ENCODE measurements at regions not wholly inside any gene's neighbourhood (a gene's known extent, or its start where the extent isn't known, plus 50 kb on each side); places are given as distances from the start of the nearest gene placed in this dataset.

GRCh38 chr19:30854207-30854606 lies 482.0 kb downstream of the ZNF536 start:
- Histone ChIP-seq H3K4me3 (ENCODE audit: low read depth, low read length) (no peak overlapping the region), H3K27ac (no peak overlapping the region), H3K27me3 (replicated peaks) (no peaks in the 10 kb centered on the region), H3K36me3 (replicated peaks) (no peaks in the 10 kb centered on the region)
- in situ Hi-C loops (cut with HindIII; ENCODE audit: low pct_ligation_motif_present, low sequenced_read_pairs) = no loop called here
- DNase-seq = no peak
- TF ChIP-seq, protein P1, sequence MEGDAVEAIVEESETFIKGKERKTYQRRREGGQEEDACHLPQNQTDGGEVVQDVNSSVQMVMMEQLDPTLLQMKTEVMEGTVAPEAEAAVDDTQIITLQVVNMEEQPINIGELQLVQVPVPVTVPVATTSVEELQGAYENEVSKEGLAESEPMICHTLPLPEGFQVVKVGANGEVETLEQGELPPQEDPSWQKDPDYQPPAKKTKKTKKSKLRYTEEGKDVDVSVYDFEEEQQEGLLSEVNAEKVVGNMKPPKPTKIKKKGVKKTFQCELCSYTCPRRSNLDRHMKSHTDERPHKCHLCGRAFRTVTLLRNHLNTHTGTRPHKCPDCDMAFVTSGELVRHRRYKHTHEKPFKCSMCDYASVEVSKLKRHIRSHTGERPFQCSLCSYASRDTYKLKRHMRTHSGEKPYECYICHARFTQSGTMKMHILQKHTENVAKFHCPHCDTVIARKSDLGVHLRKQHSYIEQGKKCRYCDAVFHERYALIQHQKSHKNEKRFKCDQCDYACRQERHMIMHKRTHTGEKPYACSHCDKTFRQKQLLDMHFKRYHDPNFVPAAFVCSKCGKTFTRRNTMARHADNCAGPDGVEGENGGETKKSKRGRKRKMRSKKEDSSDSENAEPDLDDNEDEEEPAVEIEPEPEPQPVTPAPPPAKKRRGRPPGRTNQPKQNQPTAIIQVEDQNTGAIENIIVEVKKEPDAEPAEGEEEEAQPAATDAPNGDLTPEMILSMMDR (IDR thresholded peaks at IDR 0.05; ENCODE audit: low read depth, low read length, missing control alignments) = no peak

DNA sequence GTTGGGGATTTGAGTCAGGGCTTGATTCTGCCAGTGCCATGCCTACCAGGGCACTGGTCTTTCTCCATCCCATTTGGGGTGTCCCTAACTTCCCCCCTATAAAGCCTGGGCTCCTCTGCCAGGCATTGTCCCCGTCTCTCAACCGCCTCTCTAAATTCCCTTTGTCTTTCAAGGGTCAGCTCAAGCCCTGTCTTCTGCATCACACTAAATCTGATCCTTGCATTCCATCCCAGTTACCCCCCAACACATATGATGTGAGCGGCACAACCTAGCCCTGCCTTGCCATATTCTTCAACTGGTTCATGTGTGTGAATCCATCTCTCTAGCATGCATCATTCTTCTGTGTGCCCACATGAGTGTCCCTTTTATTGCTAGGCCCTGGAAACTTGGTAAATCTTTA lies 480.9 kb downstream of the ZNF536 start:
- no peak for DNase-seq
- Histone ChIP-seq H3K27me3 (replicated peaks) (no peaks in the 10 kb centered on the region), H3K36me3 (replicated peaks) (no peaks in the 10 kb centered on the region), H3K4me3 (ENCODE audit: low read depth, low read length) (no peak overlapping the region), H3K27ac (no peak overlapping the region)
- in situ Hi-C loops (cut with HindIII; ENCODE audit: low pct_ligation_motif_present, low sequenced_read_pairs) = no loop called here
- TF ChIP-seq, protein P1 (IDR thresholded peaks at IDR 0.05; ENCODE audit: low read depth, low read length, missing control alignments) = no peak

GRCh38 chr19:30852168-30852567 lies 480.0 kb downstream of the ZNF536 start:
- TF ChIP-seq, protein P1 (IDR thresholded peaks at IDR 0.05; ENCODE audit: low read depth, low read length, missing control alignments) = no peak
- Histone ChIP-seq H3K36me3 (replicated peaks) (no peaks in the 10 kb centered on the region), H3K27me3 (replicated peaks) (no peaks in the 10 kb centered on the region), H3K27ac (no peak overlapping the region), H3K4me3 (ENCODE audit: low read depth, low read length) (no peak overlapping the region)
- in situ Hi-C loops (cut with HindIII; ENCODE audit: low pct_ligation_motif_present, low sequenced_read_pairs) = no loop called here
- DNase-seq = no peak

- TF ChIP-seq, protein P1 (IDR thresholded peaks at IDR 0.05; ENCODE audit: low read depth, low read length, missing control alignments) = no peak
- Histone ChIP-seq H3K27me3 (replicated peaks) (no peaks in the 10 kb centered on the region), H3K36me3 (replicated peaks) (no peaks in the 10 kb centered on the region), H3K4me3 (ENCODE audit: low read depth, low read length) (no peak overlapping the region), H3K27ac (no peak overlapping the region)
- no peak for DNase-seq
- in situ Hi-C loops (cut with HindIII; ENCODE audit: low pct_ligation_motif_present, low sequenced_read_pairs) = no loop called here
Observed at GRCh38 chr19:30851646-30852045, 479.5 kb downstream of the ZNF536 start.

GRCh38 chr19:30848636-30849425 lies 476.6 kb downstream of the ZNF536 start:
- DNase-seq = no peak
- Histone ChIP-seq H3K36me3 (replicated peaks) (no peaks in the 10 kb centered on the region), H3K27me3 (replicated peaks) (no peaks in the 10 kb centered on the region), H3K4me3 (ENCODE audit: low read depth, low read length) (no peak overlapping the region), H3K27ac (no peak overlapping the region)
- TF ChIP-seq, protein P1 (IDR thresholded peaks at IDR 0.05; ENCODE audit: low read depth, low read length, missing control alignments) = no peak
- in situ Hi-C loops (cut with HindIII; ENCODE audit: low pct_ligation_motif_present, low sequenced_read_pairs) = no loop called here

GRCh38 chr19:30846102-30846501 lies 473.9 kb downstream of the ZNF536 start:
- H3K27ac ChIP-seq = no peak overlapping the region
- no peaks in the 10 kb centered on the region for H3K36me3 ChIP-seq (replicated peaks)
- H3K4me3 ChIP-seq (ENCODE audit: low read depth, low read length) = no peak overlapping the region
- no peak for DNase-seq
- TF ChIP-seq, protein P1 (IDR thresholded peaks at IDR 0.05; ENCODE audit: low read depth, low read length, missing control alignments) = no peak
- in situ Hi-C loops (cut with HindIII; ENCODE audit: low pct_ligation_motif_present, low sequenced_read_pairs) = no loop called here
- H3K27me3 ChIP-seq (replicated peaks) = no peaks in the 10 kb centered on the region

All from brain microvascular endothelial cell (primary cell).